EL (cell line): ENCODE measurements at regions not wholly inside any gene's neighbourhood (a gene's known extent, or its start where the extent isn't known, plus 50 kb on each side); places are given as distances from the start of the nearest gene placed in this dataset.

Experiments
- DNase-seq: peaks from one replicate; pipeline ENCODE4 v3.0.0-alpha.2; 2016

DNA sequence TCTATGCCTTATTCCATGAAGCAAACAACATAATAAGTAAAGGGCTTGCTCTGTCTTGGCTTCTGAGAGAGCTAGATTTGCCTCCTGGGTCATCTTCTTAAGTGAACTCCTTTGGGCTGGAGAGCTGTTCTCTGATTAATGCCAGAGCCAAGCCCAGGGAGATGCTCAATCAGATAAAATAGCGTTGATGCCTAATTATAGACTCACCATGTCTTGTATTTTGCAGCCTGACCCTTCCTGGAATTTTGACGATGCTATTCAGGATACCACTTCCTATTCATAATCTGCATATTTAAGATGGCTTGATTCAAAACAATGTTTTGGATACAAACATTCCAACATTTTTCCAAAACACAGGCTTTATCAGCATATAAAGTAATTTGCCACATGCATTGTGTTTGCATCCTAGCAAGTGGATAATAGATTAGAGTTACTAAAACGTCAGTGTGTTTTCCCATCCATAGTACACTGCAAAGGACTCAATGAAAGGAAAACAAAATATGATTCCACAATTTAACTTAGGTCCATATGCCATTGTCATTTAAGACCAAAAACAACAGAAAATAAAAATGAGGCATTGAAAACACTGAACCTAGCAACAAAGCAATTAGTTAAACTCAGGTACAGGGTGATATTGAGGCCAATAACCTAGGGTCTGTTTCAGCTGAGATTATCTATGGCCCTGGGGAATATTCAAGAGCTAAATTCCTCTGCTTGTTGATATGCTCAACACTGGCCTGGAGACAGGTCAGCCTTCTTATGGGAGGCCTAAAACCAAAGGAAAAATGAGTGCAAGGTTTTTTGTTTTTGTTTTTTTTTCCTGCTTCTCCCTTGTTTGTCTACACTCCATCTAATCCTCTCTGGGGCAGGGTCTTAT, 184.2 kb upstream of the FOXN3 start:
- peak; percentile 84 for DNase-seq

DNA sequence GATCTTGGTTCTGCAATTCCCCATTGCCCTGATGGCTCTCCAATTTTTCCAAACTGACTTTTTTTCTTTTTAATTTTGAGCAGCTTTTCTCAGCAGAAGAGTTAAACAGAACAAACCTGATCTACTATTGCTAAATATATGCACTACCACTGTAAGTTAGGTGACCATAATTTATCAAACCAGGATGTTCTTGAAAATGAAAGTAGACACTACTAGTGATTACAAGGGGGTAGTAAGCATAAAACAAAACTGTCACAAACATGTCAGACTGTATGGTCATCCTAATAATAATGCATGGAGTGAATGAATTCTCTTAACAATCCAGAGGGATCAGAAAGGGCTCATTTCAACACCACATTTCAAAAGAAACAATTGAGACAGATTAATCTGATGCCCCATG, 183.0 kb upstream of the FOXN3 start:
- no peak for DNase-seq

DNA sequence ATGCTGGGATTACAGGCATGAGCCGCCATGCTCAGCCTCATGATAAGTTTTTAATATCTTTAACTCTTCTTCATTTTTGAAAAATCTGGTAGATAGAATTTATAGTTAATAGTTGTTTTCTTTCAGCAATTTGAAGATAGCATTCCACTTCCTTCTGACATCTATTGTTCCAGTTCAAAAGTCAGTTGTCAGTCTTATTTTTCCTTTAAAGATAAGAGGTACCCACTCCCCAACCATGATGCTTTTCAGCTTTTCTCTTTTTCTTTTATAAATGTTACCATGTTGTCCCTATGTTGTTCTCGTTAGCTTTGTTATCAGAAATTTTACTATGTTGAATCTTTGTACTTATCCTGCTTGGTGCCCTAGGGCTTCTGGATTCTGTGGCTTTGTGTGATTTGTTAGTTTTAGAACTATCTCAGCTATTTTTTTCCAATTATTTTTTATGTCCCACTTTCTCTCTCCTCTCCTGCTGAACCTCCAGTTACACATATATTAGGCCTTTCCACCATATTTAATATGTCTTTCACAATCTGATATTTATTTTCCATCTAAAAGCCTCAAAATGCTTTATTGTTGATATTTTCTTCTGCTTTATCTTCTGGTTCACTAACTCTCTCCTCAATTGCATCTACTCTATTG, 181.6 kb upstream of the FOXN3 start:
- DNase-seq, result no peak

DNA sequence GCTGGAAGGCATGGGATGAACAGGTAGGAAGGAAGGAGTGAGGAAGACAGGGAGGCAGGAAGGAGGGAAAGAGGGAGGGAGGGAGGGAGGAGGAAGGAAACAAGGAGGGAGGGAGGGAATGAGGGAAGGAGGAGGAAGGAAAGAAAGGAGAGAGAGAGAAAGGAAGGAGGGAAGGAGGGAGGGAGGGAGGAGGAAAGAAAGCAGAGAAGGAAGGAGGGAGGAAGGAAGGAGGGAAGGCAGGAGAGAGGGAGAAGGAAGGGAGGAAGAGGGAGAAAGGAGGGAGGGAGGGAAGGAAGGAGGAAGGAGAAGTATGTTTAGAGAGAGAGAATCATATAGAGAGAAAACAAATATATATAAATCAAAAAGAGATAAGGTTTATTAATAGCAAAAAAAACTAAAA, 175.9 kb upstream of the FOXN3 start:
- DNase-seq, result no peak

DNA sequence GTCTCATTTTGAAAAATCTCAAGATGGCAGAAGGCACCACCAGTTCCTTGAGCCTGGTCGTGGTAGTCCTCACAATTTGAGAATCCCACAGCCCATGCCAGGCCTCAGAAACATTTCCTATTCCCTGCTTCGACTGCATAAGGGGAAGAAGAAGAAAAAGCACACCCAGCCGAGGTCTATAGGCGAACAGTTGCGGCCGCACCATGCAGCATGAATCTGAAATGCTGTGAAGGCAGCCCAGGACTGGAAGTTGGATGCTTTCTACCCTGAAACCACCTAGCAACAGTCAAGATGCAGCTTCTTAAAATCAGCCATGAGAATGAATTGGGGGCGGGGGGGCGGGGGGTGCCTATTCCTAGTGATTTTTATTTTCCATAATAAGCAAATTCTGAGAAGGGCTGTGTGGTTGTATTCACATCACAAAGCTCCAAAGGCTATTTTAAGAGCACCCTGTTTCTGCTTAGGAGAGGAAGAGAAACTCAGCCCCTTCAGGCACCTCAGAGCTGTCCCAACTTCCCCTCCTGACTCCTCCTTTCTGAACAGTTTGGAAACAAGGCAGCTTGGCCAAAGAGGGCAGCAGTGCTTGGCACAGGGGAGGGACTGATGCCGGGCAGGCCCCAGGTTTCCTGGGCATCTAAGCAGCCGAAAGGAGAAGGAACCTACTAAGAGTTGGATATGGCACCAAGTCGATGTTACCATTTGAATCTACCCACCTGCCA, 172.5 kb upstream of the FOXN3 start:
- DNase-seq, result no peak

DNA sequence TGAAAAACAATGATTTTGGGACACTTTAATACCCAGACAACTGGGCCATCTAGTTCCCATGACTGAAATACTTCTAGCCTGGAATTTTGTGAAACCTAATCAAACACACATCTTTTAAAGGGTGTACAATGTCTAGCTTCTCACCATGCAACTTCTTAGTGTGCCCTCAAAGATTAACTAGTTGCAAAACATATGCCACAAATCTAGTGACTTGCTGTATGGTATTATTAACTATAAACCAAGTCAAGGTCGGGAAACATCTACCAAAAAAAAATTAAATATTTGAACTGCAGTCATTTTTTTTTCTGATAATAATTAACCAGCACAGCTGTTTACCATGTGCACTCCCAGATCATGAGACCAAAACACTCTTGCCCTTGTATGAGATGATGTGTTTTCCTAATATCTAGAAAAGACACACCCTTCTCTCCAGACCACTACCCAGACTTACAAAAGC, 171.8 kb upstream of the FOXN3 start:
- no peak for DNase-seq

DNA sequence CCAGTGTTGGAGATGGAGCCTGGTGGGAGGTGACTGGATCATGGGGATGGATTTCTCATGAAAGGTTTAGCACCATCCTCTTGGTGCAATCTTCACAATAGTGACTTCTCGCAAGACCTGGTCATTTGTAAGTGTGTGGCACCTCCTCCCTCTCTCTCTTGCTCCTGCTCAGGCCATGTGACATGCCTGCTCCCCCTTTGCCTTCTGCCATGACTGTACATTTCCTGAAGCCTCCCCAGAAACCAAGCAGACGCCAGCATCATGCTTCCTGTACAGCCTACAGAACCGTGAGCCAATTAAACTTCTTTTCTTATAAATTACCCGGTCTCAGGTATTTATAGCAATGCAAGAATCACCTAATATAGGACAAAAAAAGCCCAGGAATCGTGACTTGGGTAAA, 171.0 kb upstream of the FOXN3 start:
- DNase-seq, result no peak

DNA sequence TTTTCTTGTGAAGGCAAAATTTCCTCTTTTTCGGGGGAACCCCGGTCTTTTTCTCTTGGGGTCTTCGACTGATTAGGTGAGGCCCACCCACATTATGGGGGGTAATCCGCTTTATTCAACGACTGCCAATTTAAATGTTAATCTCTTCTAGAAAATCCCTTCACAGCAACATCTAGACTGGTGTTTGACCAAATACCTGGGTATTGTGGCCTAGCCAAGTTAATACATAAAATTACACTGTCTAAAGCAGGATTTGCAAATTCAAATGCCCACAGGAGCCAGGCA, 170.0 kb upstream of the FOXN3 start:
- no peak for DNase-seq

DNA sequence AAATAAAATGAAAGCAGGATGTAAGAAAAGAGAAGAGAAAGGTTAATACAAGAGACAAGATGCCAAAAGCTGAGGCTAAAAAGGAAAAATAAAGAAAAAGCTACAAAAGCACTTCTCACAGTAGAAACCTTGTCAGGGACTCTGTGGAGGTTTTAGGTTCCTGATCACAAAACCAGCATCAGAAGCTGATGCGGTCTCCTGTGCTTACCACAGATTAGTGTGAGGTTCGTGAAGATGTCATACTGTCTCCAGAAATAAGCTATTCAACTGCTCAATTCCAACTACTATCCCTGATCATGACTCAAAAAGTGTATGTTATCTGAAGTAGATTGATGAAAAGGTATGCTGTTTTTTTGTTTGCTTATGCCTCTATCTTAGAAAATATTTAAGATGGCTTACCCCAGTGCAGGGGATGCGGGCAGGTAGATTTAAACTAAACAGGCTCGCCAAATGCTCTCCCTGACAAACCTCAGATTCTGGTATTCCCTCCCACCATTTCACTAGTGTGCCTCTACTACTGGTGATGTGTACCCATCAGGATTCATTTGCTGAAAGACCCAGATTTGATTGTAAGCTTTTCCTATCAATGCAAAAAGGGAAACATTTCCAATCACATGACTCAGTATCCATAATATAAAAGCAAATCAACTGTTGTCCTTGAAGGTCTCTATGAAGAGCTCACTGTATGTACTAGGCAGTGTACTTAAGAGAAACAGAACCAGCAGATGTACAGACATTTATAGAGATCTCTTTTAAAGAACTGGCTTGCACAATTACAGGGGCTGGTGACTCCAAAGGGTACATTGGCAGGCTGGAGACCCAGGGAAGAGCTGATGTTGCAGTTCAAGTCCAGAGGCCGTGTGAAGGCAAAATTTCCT, 169.5 kb upstream of the FOXN3 start:
- DNase-seq, result no peak

DNA sequence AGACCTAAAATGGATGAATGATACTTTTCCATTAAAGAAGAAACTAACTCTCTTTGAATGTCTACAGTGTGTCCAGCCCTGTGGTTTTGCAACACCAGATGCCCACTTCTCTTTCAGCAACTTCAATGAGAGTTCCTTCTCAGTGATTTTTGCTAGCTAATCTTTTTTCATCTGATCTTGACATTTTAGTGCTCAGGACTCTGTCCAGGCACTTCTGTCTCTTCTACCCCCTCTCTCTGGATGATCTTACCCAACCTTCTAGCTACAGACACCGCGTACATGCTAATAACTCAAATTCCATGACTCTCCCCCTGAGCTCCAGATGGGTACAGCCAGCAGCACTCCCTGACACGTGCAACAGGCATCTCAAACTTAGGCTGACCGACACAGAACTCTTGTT, 161.1 kb upstream of the FOXN3 start:
- peak; percentile 55 for DNase-seq

DNA sequence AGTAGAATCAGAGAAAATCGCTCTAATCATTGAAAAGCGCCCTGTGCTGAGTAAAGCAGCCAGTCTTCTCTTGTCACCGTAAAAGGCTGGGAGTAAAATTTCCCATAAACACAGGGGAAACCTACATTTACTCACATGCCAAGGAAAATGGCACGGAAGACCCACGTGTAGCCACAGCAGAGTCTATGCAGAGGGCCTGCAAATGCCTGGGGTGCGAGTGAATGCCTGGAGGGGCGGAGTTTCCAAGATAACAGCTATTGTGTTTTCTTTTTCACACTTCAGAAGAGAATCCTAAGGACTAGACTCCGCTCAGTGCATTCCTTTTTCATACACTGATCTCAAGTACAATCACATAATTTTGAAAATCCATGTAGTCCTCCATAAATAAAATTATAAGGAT, 159.9 kb upstream of the FOXN3 start:
- no peak for DNase-seq

DNA sequence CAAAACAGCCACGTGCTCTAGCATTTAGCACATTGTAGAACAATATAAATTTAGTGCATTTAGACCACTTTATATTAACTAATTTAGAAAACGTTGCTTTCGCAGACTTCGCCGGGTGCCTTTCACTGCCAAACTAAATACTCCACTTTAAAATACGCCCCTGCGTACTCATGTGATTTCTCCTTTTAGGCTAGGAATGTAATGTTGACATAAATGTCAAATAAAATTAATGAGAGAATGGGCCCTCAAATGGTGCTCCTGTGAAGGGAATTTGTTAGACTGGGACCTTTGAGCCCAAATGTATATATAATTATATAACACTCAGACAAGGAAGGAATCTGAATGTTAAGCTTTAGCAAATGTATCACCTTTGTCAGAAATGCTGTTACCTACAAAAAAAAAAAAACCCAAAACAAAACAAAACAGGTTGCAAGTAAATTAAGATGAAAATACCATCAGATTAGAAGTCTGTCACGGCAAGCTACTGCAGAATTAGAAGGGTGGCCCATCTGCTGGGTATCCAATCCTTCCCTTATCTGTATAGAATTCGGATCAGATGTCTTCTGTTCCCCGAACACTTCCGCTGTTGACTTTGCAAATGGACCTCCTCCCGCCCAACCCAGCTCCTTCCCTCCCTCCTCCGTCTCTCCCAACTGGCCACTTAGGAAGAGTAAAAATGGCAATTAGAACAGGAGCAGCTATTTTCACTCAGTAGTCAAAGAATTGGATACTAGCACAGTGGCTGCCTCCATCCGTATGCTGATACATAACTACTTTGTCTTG, 159.3 kb upstream of the FOXN3 start:
- DNase-seq, result no peak

DNA sequence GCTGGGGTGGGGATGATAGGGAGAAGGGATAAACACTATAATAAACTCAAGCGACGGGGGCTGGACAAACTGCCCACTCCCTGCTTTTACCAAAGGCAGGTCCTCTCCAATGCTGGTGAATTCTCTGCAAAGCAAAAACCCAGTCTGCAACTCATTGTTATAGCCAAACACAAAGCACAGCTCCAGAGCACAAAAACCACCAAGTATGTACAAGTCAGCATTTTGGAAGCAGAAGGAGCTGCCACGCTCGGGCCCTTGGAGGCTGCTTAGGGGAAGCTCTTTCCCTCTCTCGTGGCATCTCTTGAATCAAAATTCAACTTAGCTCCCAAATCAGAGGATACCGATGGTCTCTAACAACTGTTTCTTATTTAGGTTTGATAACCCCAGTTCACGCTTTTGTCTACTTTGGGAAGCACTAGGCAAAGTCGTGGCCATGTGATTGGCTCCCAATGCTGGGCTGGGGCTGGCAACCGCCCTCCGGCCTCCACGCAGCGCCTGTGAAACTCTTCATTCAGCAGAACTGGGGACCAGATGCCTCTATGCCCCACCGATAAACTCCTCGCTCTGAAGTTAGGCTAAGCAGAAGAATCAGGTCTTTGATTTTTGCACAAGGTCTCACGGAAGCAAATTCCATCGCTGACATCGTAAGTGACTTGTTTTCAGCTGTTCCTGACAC, 158.5 kb upstream of the FOXN3 start:
- DNase-seq, result no peak

DNA sequence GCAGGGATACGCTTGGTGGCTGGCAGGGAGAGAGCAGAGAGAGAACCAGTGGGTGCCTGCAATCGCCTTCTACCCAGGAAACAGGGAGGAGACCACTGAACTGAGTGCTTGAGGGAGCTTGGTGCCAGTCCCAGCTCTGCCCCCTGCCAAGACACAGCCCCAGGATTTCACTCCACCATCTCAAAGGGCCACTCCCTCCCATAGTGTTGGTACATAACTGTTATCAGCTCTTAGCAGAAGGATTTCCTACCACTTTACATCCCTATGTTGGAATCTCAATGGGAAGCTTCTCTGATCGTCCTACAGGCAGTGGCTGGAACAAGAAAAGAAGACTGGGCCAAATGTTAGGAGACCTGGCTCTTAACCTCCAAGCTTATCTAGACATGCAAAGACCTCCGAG, 157.4 kb upstream of the FOXN3 start:
- no peak for DNase-seq

DNA sequence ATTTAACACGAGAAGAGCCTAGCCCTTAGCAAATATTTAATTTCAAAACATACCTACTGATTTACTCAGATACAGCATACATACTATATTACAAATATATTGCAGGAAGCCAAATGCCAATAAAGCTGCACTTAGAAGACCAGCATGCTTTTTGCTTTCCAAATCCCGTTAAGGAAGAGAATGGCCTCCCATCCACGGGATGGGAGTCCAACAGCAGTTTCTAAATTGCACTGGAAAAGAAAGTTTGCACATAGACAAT, 156.3 kb upstream of the FOXN3 start:
- no peak for DNase-seq

DNA sequence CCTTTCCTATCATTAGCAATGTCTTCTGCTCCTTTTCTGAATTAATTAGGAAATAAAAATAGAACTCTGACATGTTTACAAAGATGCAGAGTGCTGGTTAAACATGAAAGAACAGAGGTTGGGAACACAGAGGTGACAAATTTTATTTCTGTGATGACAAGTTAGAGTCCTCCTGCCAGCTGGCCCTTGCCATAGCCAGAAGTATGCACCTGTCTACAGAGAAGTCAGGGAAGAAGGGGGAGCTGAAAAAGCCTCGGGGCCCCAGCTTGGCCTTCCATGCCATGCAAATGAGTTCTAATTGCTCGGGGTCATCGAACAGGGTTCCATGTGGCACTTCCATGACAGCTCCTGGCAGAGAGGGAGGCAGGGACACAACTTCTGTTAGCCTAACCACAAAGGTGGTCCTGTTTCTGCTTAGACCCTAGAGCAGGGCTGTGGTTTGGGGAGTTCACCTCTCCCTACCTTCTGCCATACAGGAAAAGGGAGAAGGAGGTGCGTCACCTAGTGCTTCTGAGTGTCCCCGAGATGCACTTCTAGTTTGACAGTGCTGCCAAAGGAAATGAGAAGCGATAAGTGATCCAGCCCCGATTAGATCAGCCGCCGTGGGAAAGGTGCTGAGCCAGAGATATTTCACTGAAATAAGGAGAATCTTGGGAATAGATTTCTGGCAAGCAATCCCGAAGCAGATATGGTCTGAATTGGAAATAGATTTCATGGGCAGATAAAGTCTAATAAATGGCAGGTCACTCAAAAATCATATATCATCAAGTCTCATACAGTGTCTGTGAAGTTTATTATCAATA, 155.8 kb upstream of the FOXN3 start:
- DNase-seq, result no peak

DNA sequence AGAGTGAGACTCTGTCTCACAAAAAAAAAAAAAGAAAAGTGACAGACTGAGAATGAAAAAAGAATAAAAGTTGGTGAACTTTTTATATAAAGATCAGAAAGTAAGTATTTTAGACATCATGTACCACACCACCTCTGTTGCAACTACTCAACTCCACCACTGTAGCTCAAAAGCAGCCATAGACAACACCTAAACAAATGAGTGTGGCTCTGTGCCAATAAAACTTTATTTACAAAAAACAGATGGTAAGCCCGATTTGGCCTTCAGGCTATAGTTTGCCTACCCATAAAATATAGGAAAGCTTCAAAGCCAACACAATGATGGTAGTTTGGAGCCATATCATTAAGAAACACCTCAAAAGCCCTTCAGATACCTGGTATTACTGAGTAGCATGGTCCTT, 154.5 kb upstream of the FOXN3 start:
- DNase-seq, result no peak

DNA sequence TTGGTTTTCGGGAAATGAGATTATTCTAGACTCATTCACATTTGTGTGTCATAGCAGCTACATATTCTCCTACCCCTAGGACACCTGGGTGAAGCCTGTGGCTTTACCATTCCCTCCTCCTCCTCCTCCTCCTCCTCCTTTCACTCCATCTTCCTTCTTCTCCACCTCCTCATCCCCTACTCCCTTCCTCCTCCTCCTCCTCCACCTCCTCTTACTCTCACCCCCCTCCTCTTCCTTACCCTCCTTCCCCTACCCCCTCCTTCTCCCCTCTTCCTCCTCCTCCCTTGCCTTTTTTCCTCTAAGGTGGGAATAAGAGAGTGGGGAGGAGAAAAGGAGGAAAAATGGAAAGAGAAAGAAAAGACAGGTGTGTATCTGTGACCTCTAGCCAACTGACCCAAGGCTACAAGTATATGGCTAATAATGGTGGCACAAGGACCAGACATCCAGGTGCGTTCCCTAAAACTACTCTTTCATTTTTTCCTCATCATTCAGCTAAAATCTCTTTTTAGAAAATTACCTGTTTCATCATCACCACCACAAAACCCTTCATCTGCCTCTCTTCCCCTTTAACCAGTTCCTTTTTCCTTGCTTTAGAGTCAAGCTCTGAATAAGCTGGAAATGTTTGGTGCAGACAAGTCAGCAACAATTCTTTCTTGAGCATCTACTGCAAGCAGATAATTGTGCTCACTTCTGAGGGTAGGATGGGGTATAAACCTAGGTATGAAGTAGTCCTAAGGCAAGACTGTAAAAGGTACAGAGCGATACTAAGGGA, 149.8 kb upstream of the FOXN3 start:
- no peak for DNase-seq

DNA sequence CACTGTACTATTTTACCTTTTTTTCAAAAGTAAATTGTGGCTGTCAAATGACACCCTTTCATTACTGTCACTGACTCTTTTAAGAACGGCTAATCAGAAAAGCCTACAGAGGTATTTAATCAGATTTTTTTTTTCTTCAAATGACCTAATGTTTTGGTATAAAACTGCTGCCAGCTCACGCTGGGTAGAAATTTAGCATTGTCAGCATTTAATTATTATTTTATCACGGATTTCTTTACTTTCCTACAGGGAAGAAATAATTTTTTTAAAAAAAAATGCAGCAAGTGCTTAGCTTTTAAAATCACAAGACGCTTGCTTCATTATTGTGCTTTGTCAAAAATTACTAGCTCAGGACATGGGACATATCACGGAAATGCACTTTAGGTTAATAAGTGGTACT, 149.1 kb upstream of the FOXN3 start:
- no peak for DNase-seq

DNA sequence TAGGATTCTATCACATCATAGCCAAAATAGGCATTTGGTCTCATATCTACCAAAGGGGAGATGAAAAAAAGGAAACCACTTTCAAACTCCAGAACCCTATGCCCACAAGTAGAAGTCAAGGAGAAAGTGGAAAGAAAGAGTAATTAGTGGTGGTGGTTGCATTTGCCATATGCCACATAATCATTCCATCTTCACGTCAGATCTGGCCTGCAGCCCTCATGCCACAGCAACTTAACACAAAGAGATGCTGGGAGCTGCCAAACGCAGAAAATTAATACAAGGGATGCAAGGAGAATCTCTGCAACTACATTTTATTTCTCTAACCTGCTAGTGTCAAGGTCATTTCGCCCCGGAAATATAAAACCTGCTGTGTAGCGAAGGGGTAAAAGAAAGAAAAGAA, 148.6 kb upstream of the FOXN3 start:
- DNase-seq, result no peak
